Iris pigment epithelial cell (primary cell): ENCODE measurements at regions not wholly inside any gene's neighbourhood (a gene's known extent, or its start where the extent isn't known, plus 50 kb on each side); places are given as distances from the start of the nearest gene placed in this dataset.

Experiments used
- DNase-seq: peaks from one replicate; pipeline ENCODE4 v3.0.0-alpha.2; 2011; ENCODE audit warnings: low read depth

- DNase-seq, result no peak
These were observed 121.3 kb downstream of the RPS29 start for GRCh38 chr14:49464885-49465284.

GRCh38 chr14:49463146-49463545 lies 123.0 kb downstream of the RPS29 start:
- DNase-seq, result no peak

GRCh38 chr14:49461529-49462401 lies 124.4 kb downstream of the RPS29 start:
- DNase-seq, result peak; percentile 79

GRCh38 chr14:49460662-49461061 lies 125.5 kb downstream of the RPS29 start:
- DNase-seq, result no peak

- DNase-seq, result no peak
These were observed 129.6 kb downstream of the RPS29 start for GRCh38 chr14:49456589-49456988.

- no peak for DNase-seq
These were observed 134.2 kb downstream of the RPS29 start for GRCh38 chr14:49451938-49452337.

GRCh38 chr14:49449749-49450148 lies 136.4 kb downstream of the RPS29 start:
- no peak for DNase-seq

- no peak for DNase-seq
These were observed 138.6 kb downstream of the RPS29 start for GRCh38 chr14:49447540-49448107.

GRCh38 chr14:49446801-49447200 lies 139.4 kb downstream of the RPS29 start:
- DNase-seq, result no peak

GRCh38 chr14:49438256-49438770 lies 147.9 kb downstream of the RPS29 start:
- DNase-seq, result no peak

GRCh38 chr14:49428076-49428475 lies 158.1 kb downstream of the RPS29 start:
- DNase-seq, result no peak

- no peak for DNase-seq
These were observed 159.1 kb downstream of the RPS29 start for GRCh38 chr14:49427117-49427516.

- DNase-seq, result no peak
These were observed 160.3 kb downstream of the RPS29 start for GRCh38 chr14:49425921-49426320.

- DNase-seq, result no peak
These were observed 161.5 kb downstream of the RPS29 start for GRCh38 chr14:49424436-49425331.

GRCh38 chr14:49420201-49420600 lies 166.0 kb downstream of the RPS29 start:
- DNase-seq, result no peak

- no peak for DNase-seq
These were observed 167.4 kb downstream of the RPS29 start for GRCh38 chr14:49418789-49419188.

GRCh38 chr14:49417790-49418189 lies 168.4 kb downstream of the RPS29 start:
- no peak for DNase-seq

- peak; percentile 8 for DNase-seq
These were observed 177.8 kb downstream of the RPS29 start for GRCh38 chr14:49408187-49408933.

GRCh38 chr14:49405291-49405690 lies 180.9 kb downstream of the RPS29 start:
- peak; percentile 75 for DNase-seq

- DNase-seq, result no peak
These were observed 184.8 kb downstream of the RPS29 start for GRCh38 chr14:49401373-49401772.

GRCh38 chr14:49396801-49397200 lies 189.4 kb downstream of the RPS29 start:
- DNase-seq, result no peak

GRCh38 chr14:49381778-49382177 lies 204.4 kb downstream of the RPS29 start:
- DNase-seq, result no peak
